B cell (primary cell): ENCODE measurements at regions not wholly inside any gene's neighbourhood (a gene's known extent, or its start where the extent isn't known, plus 50 kb on each side); places are given as distances from the start of the nearest gene placed in this dataset.

Experiments
- ATAC-seq: fragments of 200-7000 bp; cut with Tn5 transposase; one replicate; pipeline ENCODE4 v1.10.0; 2021; ENCODE audit warnings: low read depth, mild to moderate bottlenecking, moderate number of reproducible peaks, moderate library complexity
- CTCF ChIA-PET: fragments of 350-600 bp; sonication (Branson Sonifier 250); formaldehyde crosslinking; loops from one replicate; lab custom pipeline; 2021; ENCODE audit warnings: antibody characterized with exemption, inconsistent platforms; lab: Charles Lee
- POLR2A ChIA-PET: fragments of 350-600 bp; sonication (Branson Sonifier 250); formaldehyde crosslinking; loops from one replicate; lab custom pipeline; 2021; ENCODE audit warnings: antibody characterized with exemption; lab: Charles Lee
- DNase-seq: peaks from one replicate; pipeline ENCODE4 v3.0.0; 2013
- H2AFZ ChIP-seq: 2 replicates; pipeline ENCODE4 v1.6.1; 2012; ENCODE audit warnings: mild to moderate bottlenecking, low read depth, low read length; ENCODE audit not compliant: insufficient read depth, poor library complexity, severe bottlenecking
- H3K27ac ChIP-seq, 2 donors: 1 replicate in 1 of 2; 2 replicates in 1 of 2; pipeline ENCODE4 v1.5.1; 2012 to 2013; ENCODE audit warnings: low read length in 2 of 2, mild to moderate bottlenecking in 2 of 2, moderate library complexity in 1 of 2
- H3K27me3 ChIP-seq, 4 experiments: fragments of 200-600 bp in 1 of 4; sonication (generic) in 1 of 4; replicated peaks in 1 of 4; 1 replicate in 2 of 4; 2 replicates in 2 of 4; pipeline versions ENCODE4 v1.6.1 to v1.7.0; 2013 to 2016; ENCODE audit warnings: low read length in 3 of 4, mild to moderate bottlenecking in 2 of 4, mixed read lengths in 1 of 4, moderate library complexity in 1 of 4; ENCODE audit not compliant: insufficient read depth in 4 of 4, control insufficient read depth in 3 of 4; ENCODE audit errors: control extremely low read depth in 1 of 4
- H3K36me3 ChIP-seq, 2 experiments: replicated peaks in 1 of 2; 1 replicate in 1 of 2; 2 replicates in 1 of 2; pipeline versions ENCODE4 v1.6.1 to v1.7.1; 2013; ENCODE audit warnings: low read length in 1 of 2; ENCODE audit not compliant: insufficient read depth in 2 of 2, control insufficient read depth in 1 of 2; ENCODE audit errors: control extremely low read depth in 1 of 2, extremely low read depth in 1 of 2
- H3K4me1 ChIP-seq, 2 donors: fragments of 200-600 bp in 1 of 2; sonication (generic) in 1 of 2; 1 replicate in 1 of 2; 2 replicates in 1 of 2; pipeline versions ENCODE4 v1.5.1 to v1.6.1; 2013 to 2017; ENCODE audit warnings: low read length in 2 of 2; ENCODE audit not compliant: control insufficient read depth in 2 of 2, insufficient read depth in 2 of 2
- H3K4me2 ChIP-seq: replicated peaks from 2 replicates; pipeline ENCODE3; 2012; ENCODE audit warnings: mild to moderate bottlenecking, low read depth, low read length; ENCODE audit not compliant: poor library complexity, severe bottlenecking
- H3K4me3 ChIP-seq, 5 experiments: fragments of 200-600 bp in 1 of 5; sonication (generic) in 1 of 5; 1 replicate in 3 of 5; 2 replicates in 2 of 5; pipeline versions ENCODE4 v1.5.1 to v1.7.0; 2011 to 2016; ENCODE audit warnings: low read length in 4 of 5, mild to moderate bottlenecking in 4 of 5, low read depth in 2 of 5, control low read depth in 1 of 5, moderate library complexity in 1 of 5; ENCODE audit not compliant: insufficient read depth in 1 of 5; ENCODE audit errors: control extremely low read depth in 1 of 5, extremely low read depth in 1 of 5
- H3K79me2 ChIP-seq: fragments of 200-600 bp; sonication (generic); one replicate; pipeline ENCODE4 v1.6.0; 2016; ENCODE audit warnings: low read length; ENCODE audit not compliant: control insufficient read depth, insufficient read depth
- H3K9ac ChIP-seq: fragments of 200-600 bp; sonication (generic); 2 replicates; pipeline ENCODE4 v1.6.1; 2017; ENCODE audit warnings: mild to moderate bottlenecking, low read length, moderate library complexity
- H3K9me3 ChIP-seq, 3 donors: one replicate each; pipeline versions ENCODE4 v1.6.1 to v1.7.1; 2013; ENCODE audit warnings: low read length in 2 of 3; ENCODE audit not compliant: control insufficient read depth in 2 of 3, insufficient read depth in 1 of 3; ENCODE audit errors: control extremely low read depth in 1 of 3
- H4K20me1 ChIP-seq: 2 replicates; pipeline ENCODE4 v1.6.0; 2012; ENCODE audit warnings: mild to moderate bottlenecking, low read length; ENCODE audit not compliant: insufficient read depth, control insufficient read depth, poor library complexity, severe bottlenecking
- H3K27ac Mint-ChIP-seq: one replicate; pipeline ENCODE4 v1.8.0; 2021; ENCODE audit warnings: mixed read lengths
- H3K27me3 Mint-ChIP-seq: one replicate; pipeline ENCODE4 v1.8.0; 2021; ENCODE audit warnings: mixed read lengths
- H3K4me1 Mint-ChIP-seq: one replicate; pipeline ENCODE4 v1.8.0; 2021; ENCODE audit warnings: mixed read lengths
- H3K4me3 Mint-ChIP-seq: one replicate; pipeline ENCODE4 v1.8.0; 2021; ENCODE audit warnings: mixed read lengths
- H3K9me3 Mint-ChIP-seq: one replicate; pipeline ENCODE4 v1.8.0; 2022; ENCODE audit warnings: mixed read lengths; ENCODE audit not compliant: insufficient read depth
- EZH2 ChIP-seq: IDR thresholded peaks from 2 replicates; pipeline ENCODE4 v1.6.1; 2012; ENCODE audit warnings: borderline replicate concordance, low read depth, mild to moderate bottlenecking, moderate library complexity, low read length; ENCODE audit not compliant: insufficient read depth, poor library complexity, severe bottlenecking
- WGBS: methylation state at CpG from one replicate; pipeline ENCODE4 v1.1.5; 2013; ENCODE audit warnings: missing lambda C conversion rate; ENCODE audit not compliant: insufficient coverage; 5-methylcytosine and 5-hydroxymethylcytosine counted together
- intact Hi-C: fragments of 100-400 bp; cut with micrococcal nuclease; formaldehyde crosslinking; loops from one replicate; pipeline ENCODE4 v1.10.0; 2022
- TF ChIP-seq, protein P1 (sequence below): fragments of 200-600 bp; IDR thresholded peaks from one replicate; pipeline ENCODE4 v1.8.0; 2022; ENCODE audit warnings: antibody characterized with exemption, mild to moderate bottlenecking

GRCh38 chr2:76446872-76447271 lies 736.2 kb upstream of the GCFC2 start:
- Histone ChIP-seq H3K36me3 (no peaks in the 10 kb centered on the region), H3K27me3 (no peaks in the 10 kb centered on the region), H3K9ac (no peak overlapping the region), H4K20me1 (no peaks in the 10 kb centered on the region), H3K4me3 (no peak overlapping the region), H3K4me2 (no peak overlapping the region), H2AFZ (no peak overlapping the region), H3K9me3 (peaks cover 0 to 5% (median 2%) of the 10 kb centered on the region in 3 donors), H3K27ac (no peak overlapping the region), H3K79me2 (no peaks in the 10 kb centered on the region), H3K4me1 (no peaks in the 10 kb centered on the region)
- TF ChIP-seq, protein P1, sequence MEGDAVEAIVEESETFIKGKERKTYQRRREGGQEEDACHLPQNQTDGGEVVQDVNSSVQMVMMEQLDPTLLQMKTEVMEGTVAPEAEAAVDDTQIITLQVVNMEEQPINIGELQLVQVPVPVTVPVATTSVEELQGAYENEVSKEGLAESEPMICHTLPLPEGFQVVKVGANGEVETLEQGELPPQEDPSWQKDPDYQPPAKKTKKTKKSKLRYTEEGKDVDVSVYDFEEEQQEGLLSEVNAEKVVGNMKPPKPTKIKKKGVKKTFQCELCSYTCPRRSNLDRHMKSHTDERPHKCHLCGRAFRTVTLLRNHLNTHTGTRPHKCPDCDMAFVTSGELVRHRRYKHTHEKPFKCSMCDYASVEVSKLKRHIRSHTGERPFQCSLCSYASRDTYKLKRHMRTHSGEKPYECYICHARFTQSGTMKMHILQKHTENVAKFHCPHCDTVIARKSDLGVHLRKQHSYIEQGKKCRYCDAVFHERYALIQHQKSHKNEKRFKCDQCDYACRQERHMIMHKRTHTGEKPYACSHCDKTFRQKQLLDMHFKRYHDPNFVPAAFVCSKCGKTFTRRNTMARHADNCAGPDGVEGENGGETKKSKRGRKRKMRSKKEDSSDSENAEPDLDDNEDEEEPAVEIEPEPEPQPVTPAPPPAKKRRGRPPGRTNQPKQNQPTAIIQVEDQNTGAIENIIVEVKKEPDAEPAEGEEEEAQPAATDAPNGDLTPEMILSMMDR = no peak
- no peak for TF ChIP-seq EZH2
- intact Hi-C loops = no loop called here
- Mint-ChIP-seq H3K27ac (no peak overlapping the region), H3K27me3 (no peaks in the 10 kb centered on the region), H3K9me3 (peaks cover 3% of the 10 kb centered on the region), H3K4me1 (no peaks in the 10 kb centered on the region), H3K4me3 (no peak overlapping the region)
- CTCF ChIA-PET = no interaction called here
- ATAC-seq (no peak), DNase-seq (no peak)
- POLR2A ChIA-PET = no interaction called here

GRCh38 chr2:76445880-76446279 lies 735.2 kb upstream of the GCFC2 start:
- H3K27ac ChIP-seq = no peak overlapping the region
- peaks cover 0 to 5% (median 2%) of the 10 kb centered on the region in 3 donors for H3K9me3 ChIP-seq
- no peaks in the 10 kb centered on the region for H3K79me2 ChIP-seq
- ATAC-seq (no peak), DNase-seq (no peak)
- peaks cover 3% of the 10 kb centered on the region for H3K9me3 Mint-ChIP-seq
- no peak overlapping the region for H3K27ac Mint-ChIP-seq
- H3K4me2 ChIP-seq = no peak overlapping the region
- H3K9ac ChIP-seq = no peak overlapping the region
- no peak overlapping the region for H2AFZ ChIP-seq
- no peaks in the 10 kb centered on the region for H4K20me1 ChIP-seq
- no peaks in the 10 kb centered on the region for H3K36me3 ChIP-seq
- no CpG with 5 or more reads among the region's 3 CpGs for WGBS
- intact Hi-C loops = no loop called here
- no peaks in the 10 kb centered on the region for H3K4me1 Mint-ChIP-seq
- H3K4me3 Mint-ChIP-seq = no peak overlapping the region
- ChIA-PET CTCF (interaction anchor here (0.7 kb wide), 1 partner anchor 832 kb away, joined by 3 read pairs; no protein-coding TSS in a partner anchor), POLR2A (no interaction called here)
- H3K4me3 ChIP-seq = no peak overlapping the region
- TF ChIP-seq, protein P1 = no peak
- TF ChIP-seq EZH2 = no peak
- no peaks in the 10 kb centered on the region for H3K4me1 ChIP-seq
- H3K27me3 Mint-ChIP-seq = no peaks in the 10 kb centered on the region
- no peaks in the 10 kb centered on the region for H3K27me3 ChIP-seq
